ENCODE measurements at regions not wholly inside any gene's neighbourhood (a gene's known extent, or its start where the extent isn't known, plus 50 kb on each side); places are given as distances from the start of the nearest gene placed in this dataset.

DNA sequence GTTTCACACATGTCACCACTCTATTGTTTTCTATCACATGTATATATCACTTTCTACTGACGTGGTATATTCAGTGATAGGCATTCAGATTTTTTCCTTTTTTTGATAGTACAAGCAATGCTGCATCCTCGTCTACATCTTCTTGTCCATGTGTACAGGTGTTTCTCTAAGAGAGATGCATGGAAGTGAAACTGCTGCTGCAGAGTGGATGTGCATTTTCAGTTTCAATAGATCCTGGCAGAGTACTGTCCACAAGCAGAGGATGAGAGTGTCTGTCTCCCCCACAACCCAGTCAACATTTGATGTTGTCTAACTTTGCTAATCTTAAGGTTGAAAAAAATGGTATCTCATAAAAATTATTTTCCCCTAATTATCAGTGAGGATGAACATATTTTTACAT, 194.0 kb upstream of the CASK start:
- TF ChIP-seq, protein P1, sequence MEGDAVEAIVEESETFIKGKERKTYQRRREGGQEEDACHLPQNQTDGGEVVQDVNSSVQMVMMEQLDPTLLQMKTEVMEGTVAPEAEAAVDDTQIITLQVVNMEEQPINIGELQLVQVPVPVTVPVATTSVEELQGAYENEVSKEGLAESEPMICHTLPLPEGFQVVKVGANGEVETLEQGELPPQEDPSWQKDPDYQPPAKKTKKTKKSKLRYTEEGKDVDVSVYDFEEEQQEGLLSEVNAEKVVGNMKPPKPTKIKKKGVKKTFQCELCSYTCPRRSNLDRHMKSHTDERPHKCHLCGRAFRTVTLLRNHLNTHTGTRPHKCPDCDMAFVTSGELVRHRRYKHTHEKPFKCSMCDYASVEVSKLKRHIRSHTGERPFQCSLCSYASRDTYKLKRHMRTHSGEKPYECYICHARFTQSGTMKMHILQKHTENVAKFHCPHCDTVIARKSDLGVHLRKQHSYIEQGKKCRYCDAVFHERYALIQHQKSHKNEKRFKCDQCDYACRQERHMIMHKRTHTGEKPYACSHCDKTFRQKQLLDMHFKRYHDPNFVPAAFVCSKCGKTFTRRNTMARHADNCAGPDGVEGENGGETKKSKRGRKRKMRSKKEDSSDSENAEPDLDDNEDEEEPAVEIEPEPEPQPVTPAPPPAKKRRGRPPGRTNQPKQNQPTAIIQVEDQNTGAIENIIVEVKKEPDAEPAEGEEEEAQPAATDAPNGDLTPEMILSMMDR (IDR thresholded peaks at IDR 0.05) = no peak
- TF ChIP-seq POLR2A (IDR thresholded peaks at IDR 0.05) = no peak
